DND-41 (cell line): ENCODE measurements at regions not wholly inside any gene's neighbourhood (a gene's known extent, or its start where the extent isn't known, plus 50 kb on each side); places are given as distances from the start of the nearest gene placed in this dataset.

Experiments
- ATAC-seq: fragments of 200-7000 bp; cut with Tn5 transposase; 3 replicates; pipeline ENCODE4 v1.9.1; 2021; ENCODE audit warnings: low read depth; ENCODE audit not compliant: insufficient read depth
- DNase-seq: peaks from one replicate; pipeline ENCODE4 v3.0.0-alpha.2; 2020
- H2AFZ ChIP-seq: 2 replicates; pipeline ENCODE4 v1.6.0; 2012; ENCODE audit warnings: low read depth, low read length
- H3K27ac ChIP-seq: 2 replicates; pipeline ENCODE4 v1.5.1; 2012; ENCODE audit warnings: low read length, inconsistent platforms
- H3K27me3 ChIP-seq: fragments of 200-600 bp; sonication (generic); 2 replicates; pipeline ENCODE4 v1.6.0; 2012; ENCODE audit warnings: low read length, mild to moderate bottlenecking, inconsistent platforms; ENCODE audit not compliant: insufficient read depth, poor library complexity
- H3K36me3 ChIP-seq: 2 replicates; pipeline ENCODE4 v1.5.1; 2012; ENCODE audit warnings: low read length, inconsistent platforms; ENCODE audit not compliant: insufficient read depth
- H3K4me1 ChIP-seq: 2 replicates; pipeline ENCODE4 v1.5.1; 2012; ENCODE audit warnings: mild to moderate bottlenecking, low read length; ENCODE audit not compliant: insufficient read depth
- H3K4me2 ChIP-seq: 2 replicates; pipeline ENCODE4 v1.6.0; 2012; ENCODE audit warnings: mild to moderate bottlenecking, moderate library complexity, low read length, inconsistent platforms; ENCODE audit not compliant: insufficient read depth
- H3K4me3 ChIP-seq, 2 experiments: fragments of 200-600 bp in 1 of 2; shearing (Covaris generic) in 1 of 2; 2 replicates each; pipeline ENCODE4 v1.5.1; 2012 to 2016; ENCODE audit warnings: inconsistent platforms in 2 of 2, low read length in 2 of 2, mild to moderate bottlenecking in 2 of 2, low read depth in 1 of 2, moderate library complexity in 1 of 2
- H3K79me2 ChIP-seq: 2 replicates; pipeline ENCODE4 v1.6.0; 2012; ENCODE audit warnings: low read length, inconsistent platforms; ENCODE audit not compliant: insufficient read depth
- H3K9ac ChIP-seq: 2 replicates; pipeline ENCODE4 v1.6.0; 2012; ENCODE audit warnings: low read depth, mild to moderate bottlenecking, inconsistent platforms, low read length, moderate library complexity
- H3K9me3 ChIP-seq: 2 replicates; pipeline ENCODE4 v1.5.1; 2012; ENCODE audit warnings: low read length, moderate library complexity, mild to moderate bottlenecking, inconsistent platforms; ENCODE audit not compliant: insufficient read depth, severe bottlenecking
- H4K20me1 ChIP-seq: 2 replicates; pipeline ENCODE4 v1.6.0; 2012; ENCODE audit warnings: low read length; ENCODE audit not compliant: insufficient read depth
- CTCF ChIP-seq: IDR thresholded peaks from 2 replicates; pipeline ENCODE4 v1.5.1; 2012; ENCODE audit warnings: borderline replicate concordance, low read length, moderate library complexity, mild to moderate bottlenecking; ENCODE audit not compliant: poor library complexity, severe bottlenecking; ENCODE audit errors: extremely low read depth
- EZH2 ChIP-seq: IDR thresholded peaks from 3 replicates; pipeline ENCODE4 v1.6.1; 2012; ENCODE audit warnings: borderline replicate concordance, low read depth, mild to moderate bottlenecking, moderate library complexity, low read length, inconsistent platforms; ENCODE audit not compliant: severe bottlenecking

GRCh38 chr10:9028231-9028630 lies 973.7 kb downstream of the GATA3 start:
- Histone ChIP-seq H3K27ac (no peak overlapping the region), H3K4me3 (no peak overlapping the region), H3K9ac (no peak overlapping the region), H3K36me3 (no peaks in the 10 kb centered on the region), H3K4me2 (no peak overlapping the region), H2AFZ (no peak overlapping the region), H3K9me3 (no peaks in the 10 kb centered on the region), H3K79me2 (no peaks in the 10 kb centered on the region), H3K27me3 (no peaks in the 10 kb centered on the region), H4K20me1 (no peaks in the 10 kb centered on the region), H3K4me1 (no peaks in the 10 kb centered on the region)
- no peak for ATAC-seq
- no peak for TF ChIP-seq EZH2
- no peak for TF ChIP-seq CTCF
- no peak for DNase-seq

GRCh38 chr10:9035355-9035754 lies 980.9 kb downstream of the GATA3 start:
- ATAC-seq, result no peak

GRCh38 chr10:9036711-9037204 lies 982.3 kb downstream of the GATA3 start:
- Histone ChIP-seq H3K36me3 (no peaks in the 10 kb centered on the region), H3K79me2 (no peaks in the 10 kb centered on the region), H4K20me1 (no peaks in the 10 kb centered on the region), H3K9ac (no peak overlapping the region), H3K9me3 (no peaks in the 10 kb centered on the region), H3K4me3 (no peak overlapping the region), H3K4me2 (no peak overlapping the region), H2AFZ (no peak overlapping the region), H3K27ac (no peak overlapping the region), H3K27me3 (no peaks in the 10 kb centered on the region), H3K4me1 (no peaks in the 10 kb centered on the region)
- DNase-seq (no peak), ATAC-seq (no peak)
- TF ChIP-seq CTCF (no peak), EZH2 (no peak)

More at GRCh38 chr10:9035355-9035754, 980.9 kb downstream of the GATA3 start:
- Histone ChIP-seq H3K9ac (no peak overlapping the region), H3K79me2 (no peaks in the 10 kb centered on the region), H3K4me2 (no peak overlapping the region), H3K36me3 (no peaks in the 10 kb centered on the region), H3K4me3 (no peak overlapping the region), H4K20me1 (no peaks in the 10 kb centered on the region), H2AFZ (no peak overlapping the region), H3K4me1 (no peaks in the 10 kb centered on the region), H3K9me3 (no peaks in the 10 kb centered on the region), H3K27me3 (no peaks in the 10 kb centered on the region), H3K27ac (no peak overlapping the region)
- no peak for DNase-seq
- no peak for TF ChIP-seq EZH2
- no peak for TF ChIP-seq CTCF

GRCh38 chr10:9038146-9038714 lies 983.7 kb downstream of the GATA3 start:
- no peak overlapping the region for H3K4me2 ChIP-seq
- no peaks in the 10 kb centered on the region for H3K36me3 ChIP-seq
- H3K4me1 ChIP-seq, result no peaks in the 10 kb centered on the region
- H3K27ac ChIP-seq, result no peak overlapping the region
- TF ChIP-seq EZH2 (no peak), CTCF (no peak)
- no peak overlapping the region for H3K9ac ChIP-seq
- H2AFZ ChIP-seq, result no peak overlapping the region
- no peaks in the 10 kb centered on the region for H3K79me2 ChIP-seq
- H3K27me3 ChIP-seq, result no peaks in the 10 kb centered on the region
- H3K9me3 ChIP-seq, result no peaks in the 10 kb centered on the region
- H4K20me1 ChIP-seq, result no peaks in the 10 kb centered on the region
- no peak overlapping the region for H3K4me3 ChIP-seq
- DNase-seq (no peak), ATAC-seq (no peak)
